ENCODE measurements at regions not wholly inside any gene's neighbourhood (a gene's known extent, or its start where the extent isn't known, plus 50 kb on each side); places are given as distances from the start of the nearest gene placed in this dataset.

GRCh38 chr5:71946343-71947030 is 160.8 kb upstream of the MAP1B start:
- no peak for TF ChIP-seq POLR2A (IDR thresholded peaks at IDR 0.05)
- no peak for TF ChIP-seq CTCF (IDR thresholded peaks at IDR 0.05 in 8 of 11, conservative IDR thresholded peaks at IDR 0.05 in 3 of 11)
- no peak for TF ChIP-seq POLR2AphosphoS5 (IDR thresholded peaks at IDR 0.05)

Measured in spleen (tissue), 7 donors.